ENCODE measurements at regions not wholly inside any gene's neighbourhood (a gene's known extent, or its start where the extent isn't known, plus 50 kb on each side); places are given as distances from the start of the nearest gene placed in this dataset.
A peak's percentile ranks its signal among the peaks of the same experiment; 100 is the strongest.

DNA sequence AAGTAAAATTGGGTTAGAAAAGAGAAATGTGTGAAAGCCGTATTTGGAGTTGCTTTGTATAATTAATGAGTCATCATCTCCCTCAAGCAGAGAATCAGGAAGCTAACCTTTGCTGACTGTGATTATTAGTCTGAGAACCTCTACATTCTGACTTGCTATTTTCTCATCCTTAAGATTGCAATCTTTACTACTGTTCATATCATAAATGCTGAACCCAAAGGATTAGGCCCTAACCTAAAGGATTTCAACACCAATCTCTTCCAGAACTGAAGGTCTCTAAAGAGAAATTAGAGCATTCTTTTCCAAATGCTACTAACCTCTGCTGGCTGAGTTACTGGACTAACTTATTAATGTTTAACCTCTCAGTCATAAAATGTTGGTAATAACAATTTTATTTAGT, 538.1 kb upstream of the MEF2C start:
- Histone ChIP-seq H3K36me3 (no peaks in the 10 kb centered on the region), H3K9me3 (no peaks in the 10 kb centered on the region), H3K9ac (no peak overlapping the region), H3K27me3 (no peaks in the 10 kb centered on the region), H3K4me1 (no peaks in the 10 kb centered on the region), H3K4me2 (no peak overlapping the region), H4K20me1 (no peaks in the 10 kb centered on the region), H3K4me3 (no peak overlapping the region), H3K27ac (no peak overlapping the region)
- no peak for TF ChIP-seq Cebpa-rat (IDR thresholded peaks at IDR 0.05)

DNA sequence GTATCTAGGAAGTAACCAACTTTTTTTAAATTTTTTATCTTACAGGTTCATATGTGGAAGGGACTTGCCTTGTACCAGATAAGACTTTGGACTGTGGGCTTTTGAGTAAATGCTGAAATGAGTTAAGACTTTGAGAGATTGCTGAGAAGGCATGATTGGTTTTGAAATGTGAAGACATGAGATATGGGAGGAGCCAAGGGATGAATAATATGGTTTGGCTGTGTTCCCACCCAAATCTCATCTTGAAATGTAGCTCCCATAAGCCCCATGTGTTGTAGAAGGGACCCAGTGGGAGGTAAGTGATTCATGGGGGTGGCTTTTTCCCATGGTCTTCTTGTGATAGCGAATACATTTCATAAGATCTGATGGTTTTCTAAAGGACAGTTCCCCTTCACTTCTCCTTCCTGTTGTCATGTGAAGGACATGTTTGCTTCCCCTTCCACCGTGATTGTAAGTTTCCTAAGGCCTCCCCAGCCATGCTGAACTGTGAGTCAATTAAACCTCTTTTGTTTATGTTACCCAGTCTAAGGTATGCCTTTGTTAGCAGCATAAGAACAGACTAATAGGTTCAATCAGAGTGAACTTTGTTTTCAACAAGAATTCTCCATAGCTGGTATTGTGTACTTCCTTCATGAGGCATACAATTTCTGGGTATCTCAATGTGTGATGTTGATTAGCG, 535.6 kb upstream of the MEF2C start:
- H3K4me3 ChIP-seq, result no peak overlapping the region
- H3K9me3 ChIP-seq, result no peaks in the 10 kb centered on the region
- H3K4me2 ChIP-seq, result no peak overlapping the region
- TF ChIP-seq Cebpa-rat (IDR thresholded peaks at IDR 0.05), result no peak
- no peaks in the 10 kb centered on the region for H3K4me1 ChIP-seq
- H3K9ac ChIP-seq, result no peak overlapping the region
- no peak overlapping the region for H3K27ac ChIP-seq
- H3K27me3 ChIP-seq, result no peaks in the 10 kb centered on the region
- H3K36me3 ChIP-seq, result no peaks in the 10 kb centered on the region
- no peaks in the 10 kb centered on the region for H4K20me1 ChIP-seq

DNA sequence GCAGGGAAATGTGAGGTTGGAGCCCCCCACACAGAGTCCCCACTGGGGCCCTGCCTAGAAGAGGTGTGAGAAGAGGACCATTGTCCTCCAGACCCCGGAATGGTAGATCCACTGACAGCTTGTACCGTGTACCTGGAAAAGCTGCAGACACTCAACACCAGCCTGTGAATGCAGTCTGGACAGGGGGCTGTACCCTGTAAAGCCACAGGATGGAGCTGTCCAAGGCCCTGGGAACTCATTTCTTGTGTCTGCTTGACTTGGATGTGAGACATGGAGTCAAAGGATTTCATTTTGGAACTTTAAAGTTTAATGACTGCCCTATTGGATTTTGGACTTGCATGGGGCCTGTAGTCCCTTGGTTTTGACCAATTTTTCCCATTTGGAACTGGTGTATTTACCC, 535.0 kb upstream of the MEF2C start:
- no peaks in the 10 kb centered on the region for H3K36me3 ChIP-seq
- no peak for TF ChIP-seq Cebpa-rat (IDR thresholded peaks at IDR 0.05)
- no peaks in the 10 kb centered on the region for H3K9me3 ChIP-seq
- H3K27ac ChIP-seq, result no peak overlapping the region
- no peak overlapping the region for H3K4me2 ChIP-seq
- no peaks in the 10 kb centered on the region for H3K27me3 ChIP-seq
- no peaks in the 10 kb centered on the region for H3K4me1 ChIP-seq
- no peak overlapping the region for H3K9ac ChIP-seq
- H3K4me3 ChIP-seq, result no peak overlapping the region
- H4K20me1 ChIP-seq, result no peaks in the 10 kb centered on the region

DNA sequence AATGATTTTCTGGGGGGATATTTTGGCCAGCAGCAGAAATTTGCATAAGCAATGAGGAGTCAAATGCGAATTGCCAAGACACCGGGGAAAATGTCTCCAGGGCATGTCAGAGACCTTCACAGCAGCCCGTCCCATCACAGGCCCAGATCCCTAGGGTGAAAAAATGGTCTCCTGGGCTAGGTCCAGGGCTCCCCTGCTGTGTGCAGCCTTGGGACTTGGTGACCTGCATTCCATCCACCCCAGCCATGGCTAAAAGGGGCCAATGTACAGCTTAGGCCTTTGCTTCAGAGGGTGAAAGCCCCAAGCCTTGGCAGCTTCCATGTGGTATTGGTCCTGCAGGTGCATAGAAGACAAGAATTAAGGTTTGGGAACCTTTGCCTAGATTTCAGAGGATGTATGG, 534.5 kb upstream of the MEF2C start:
- H3K9ac ChIP-seq, result no peak overlapping the region
- no peaks in the 10 kb centered on the region for H3K27me3 ChIP-seq
- no peak for TF ChIP-seq Cebpa-rat (IDR thresholded peaks at IDR 0.05)
- H3K9me3 ChIP-seq, result no peaks in the 10 kb centered on the region
- no peaks in the 10 kb centered on the region for H3K36me3 ChIP-seq
- no peak overlapping the region for H3K4me2 ChIP-seq
- H3K27ac ChIP-seq, result no peak overlapping the region
- H3K4me3 ChIP-seq, result no peak overlapping the region
- H3K4me1 ChIP-seq, result no peaks in the 10 kb centered on the region
- H4K20me1 ChIP-seq, result no peaks in the 10 kb centered on the region

DNA sequence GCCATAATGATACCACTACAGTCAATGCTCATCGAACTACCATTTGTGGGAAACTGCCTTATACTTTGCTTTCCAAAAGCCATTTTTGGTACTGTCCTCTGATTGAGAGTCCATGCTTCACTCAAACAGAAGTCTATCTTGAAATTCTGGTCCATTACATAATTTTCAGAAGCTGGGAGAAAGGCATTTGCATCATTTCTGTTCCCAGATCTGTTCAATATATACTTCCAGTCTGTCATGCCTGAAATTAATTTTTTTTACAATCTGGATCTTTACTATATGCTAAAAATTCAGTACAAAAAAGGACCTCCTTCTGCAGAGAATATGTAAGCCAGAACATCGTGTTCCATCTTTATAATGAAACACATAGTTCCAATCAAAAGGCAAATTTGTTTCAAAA, 528.9 kb upstream of the MEF2C start:
- no peaks in the 10 kb centered on the region for H3K4me1 ChIP-seq
- H3K27ac ChIP-seq, result no peak overlapping the region
- no peak overlapping the region for H3K4me2 ChIP-seq
- H3K27me3 ChIP-seq, result no peaks in the 10 kb centered on the region
- H4K20me1 ChIP-seq, result no peaks in the 10 kb centered on the region
- TF ChIP-seq Cebpa-rat (IDR thresholded peaks at IDR 0.05), result no peak
- no peak overlapping the region for H3K4me3 ChIP-seq
- no peak overlapping the region for H3K9ac ChIP-seq
- no peaks in the 10 kb centered on the region for H3K36me3 ChIP-seq
- no peaks in the 10 kb centered on the region for H3K9me3 ChIP-seq

DNA sequence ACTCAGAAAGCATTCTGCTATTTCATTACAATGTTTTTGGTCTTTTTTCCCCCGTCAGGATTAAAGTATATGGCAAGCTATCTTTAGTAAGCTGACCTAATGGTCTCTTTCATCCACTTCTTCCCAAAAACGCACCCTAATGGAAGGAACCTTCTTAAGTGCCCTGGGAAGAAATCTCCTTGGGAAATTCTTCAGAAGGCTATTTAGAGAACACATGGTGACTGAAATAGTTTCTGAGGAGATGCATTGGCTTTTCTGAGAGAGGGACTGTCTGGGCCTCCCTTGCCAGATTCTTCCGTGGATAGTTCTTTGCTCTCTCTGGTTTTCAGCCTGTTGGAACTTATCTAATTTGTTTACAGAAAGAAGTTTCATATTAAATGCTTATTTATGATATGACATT, 524.1 kb upstream of the MEF2C start:
- no peak overlapping the region for H3K27ac ChIP-seq
- no peak overlapping the region for H3K4me2 ChIP-seq
- H3K4me1 ChIP-seq, result no peaks in the 10 kb centered on the region
- no peaks in the 10 kb centered on the region for H3K27me3 ChIP-seq
- no peak overlapping the region for H3K4me3 ChIP-seq
- no peaks in the 10 kb centered on the region for H4K20me1 ChIP-seq
- TF ChIP-seq Cebpa-rat (IDR thresholded peaks at IDR 0.05), result no peak
- H3K36me3 ChIP-seq, result no peaks in the 10 kb centered on the region
- H3K9ac ChIP-seq, result no peak overlapping the region
- H3K9me3 ChIP-seq, result no peaks in the 10 kb centered on the region

DNA sequence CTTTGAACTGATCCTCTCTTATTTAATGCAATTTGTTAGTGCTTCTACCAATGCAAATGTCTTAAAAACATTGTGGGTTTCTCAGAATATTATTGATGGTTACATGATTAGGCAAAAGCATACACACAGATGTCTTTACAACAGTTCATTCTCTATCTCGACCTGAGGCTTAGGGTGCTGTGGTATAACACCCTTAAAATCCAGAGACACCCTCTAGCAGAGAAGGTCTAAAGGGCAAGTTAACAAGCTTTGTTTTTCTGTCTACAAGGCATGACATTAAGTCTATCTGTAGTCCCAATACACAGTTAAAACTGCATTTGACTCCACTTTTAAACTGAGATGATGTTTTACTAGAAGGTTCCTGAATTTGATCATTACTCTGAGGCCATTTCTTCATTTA, 518.7 kb upstream of the MEF2C start:
- no peaks in the 10 kb centered on the region for H3K27me3 ChIP-seq
- H3K4me3 ChIP-seq, result no peak overlapping the region
- no peak for TF ChIP-seq Cebpa-rat (IDR thresholded peaks at IDR 0.05)
- no peaks in the 10 kb centered on the region for H4K20me1 ChIP-seq
- no peaks in the 10 kb centered on the region for H3K36me3 ChIP-seq
- peaks cover 9% of the 10 kb centered on the region for H3K4me1 ChIP-seq
- H3K4me2 ChIP-seq, result no peak overlapping the region
- H3K27ac ChIP-seq, result no peak overlapping the region
- H3K9me3 ChIP-seq, result no peaks in the 10 kb centered on the region
- no peak overlapping the region for H3K9ac ChIP-seq

DNA sequence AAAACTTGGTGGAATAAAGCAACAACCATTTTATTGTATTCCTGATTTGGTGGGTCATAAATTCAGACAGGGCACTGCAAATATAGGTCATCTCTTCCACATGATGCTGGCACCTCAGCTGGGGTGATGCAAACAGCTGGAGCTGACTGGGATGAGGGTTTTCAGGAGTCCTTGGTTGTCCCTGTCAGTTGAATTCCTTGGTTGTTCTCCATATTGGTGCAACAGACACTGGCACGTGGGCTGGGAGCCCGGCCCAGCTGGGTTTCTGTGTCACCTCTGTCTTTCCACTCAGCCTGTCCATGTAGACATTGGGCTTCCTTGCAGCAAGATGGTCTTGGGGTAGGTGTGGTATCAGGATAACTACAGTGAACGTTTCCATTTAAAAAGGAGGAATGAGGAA, 518.0 kb upstream of the MEF2C start:
- no peaks in the 10 kb centered on the region for H3K9me3 ChIP-seq
- H3K4me1 ChIP-seq, result peaks cover 15% of the 10 kb centered on the region
- no peak overlapping the region for H3K27ac ChIP-seq
- H3K4me3 ChIP-seq, result no peak overlapping the region
- no peak for TF ChIP-seq Cebpa-rat (IDR thresholded peaks at IDR 0.05)
- H3K36me3 ChIP-seq, result no peaks in the 10 kb centered on the region
- no peak overlapping the region for H3K9ac ChIP-seq
- H3K4me2 ChIP-seq, result no peak overlapping the region
- H3K27me3 ChIP-seq, result no peaks in the 10 kb centered on the region
- H4K20me1 ChIP-seq, result no peaks in the 10 kb centered on the region

DNA sequence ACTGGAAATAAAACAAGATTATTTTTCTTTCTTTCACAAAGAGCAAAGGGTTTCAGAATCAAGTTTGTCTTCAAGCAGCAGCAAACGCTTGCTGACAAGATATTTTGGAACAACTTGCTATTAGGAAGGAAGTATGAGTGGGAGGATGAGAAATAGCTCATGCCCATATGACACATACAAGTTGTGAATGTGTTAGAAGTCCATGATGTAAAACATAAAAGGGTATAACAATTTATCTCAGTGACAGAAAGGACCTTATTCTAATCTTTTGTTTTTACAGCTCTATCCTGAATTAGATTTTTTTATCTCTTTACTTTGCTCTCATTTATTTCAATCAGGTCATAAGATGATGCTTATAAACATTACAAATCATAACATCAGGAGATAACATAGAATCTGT, 516.6 kb upstream of the MEF2C start:
- Histone ChIP-seq H3K27ac (no peak overlapping the region), H3K4me2 (no peak overlapping the region), H3K4me1 (peaks cover 26% of the 10 kb centered on the region), H3K27me3 (no peaks in the 10 kb centered on the region), H4K20me1 (no peaks in the 10 kb centered on the region), H3K36me3 (no peaks in the 10 kb centered on the region), H3K9ac (no peak overlapping the region), H3K4me3 (no peak overlapping the region), H3K9me3 (no peaks in the 10 kb centered on the region)
- no peak for TF ChIP-seq Cebpa-rat (IDR thresholded peaks at IDR 0.05)

DNA sequence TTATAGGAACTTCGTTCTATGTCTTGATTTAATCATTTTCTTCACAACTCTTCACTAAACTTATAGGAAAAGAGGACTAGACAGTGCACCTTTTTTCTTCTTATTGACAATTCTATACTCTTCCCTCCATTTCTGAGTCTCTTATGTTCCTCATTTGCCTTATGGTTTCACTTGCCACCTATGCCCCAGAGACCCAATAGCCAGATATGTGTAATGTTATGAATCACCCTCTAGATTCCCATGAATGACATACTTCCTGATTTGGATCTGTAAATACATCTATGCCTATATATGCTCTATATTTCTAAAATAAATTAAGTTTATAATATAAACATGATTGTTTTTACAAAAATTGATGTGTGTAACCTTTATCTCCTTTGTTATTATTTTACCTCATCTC, 514.1 kb upstream of the MEF2C start:
- peak overlapping the region; percentile 67 for H3K4me2 ChIP-seq
- H3K9ac ChIP-seq, result no peak overlapping the region
- H3K27me3 ChIP-seq, result no peaks in the 10 kb centered on the region
- H4K20me1 ChIP-seq, result no peaks in the 10 kb centered on the region
- H3K9me3 ChIP-seq, result no peaks in the 10 kb centered on the region
- no peak overlapping the region for H3K27ac ChIP-seq
- peaks cover 26% of the 10 kb centered on the region for H3K4me1 ChIP-seq
- TF ChIP-seq Cebpa-rat (IDR thresholded peaks at IDR 0.05), result no peak
- no peaks in the 10 kb centered on the region for H3K36me3 ChIP-seq
- H3K4me3 ChIP-seq, result no peak overlapping the region
